HG03432 (cell line): ENCODE measurements at regions not wholly inside any gene's neighbourhood (a gene's known extent, or its start where the extent isn't known, plus 50 kb on each side); places are given as distances from the start of the nearest gene placed in this dataset.

Experiments
- ATAC-seq: cut with Tn5 transposase; IDR thresholded peaks from one replicate; pipeline ENCODE4 v1.9.1; 2021; ENCODE audit warnings: mild to moderate bottlenecking, moderate library complexity; ENCODE audit not compliant: unreplicated experiment

- no peak for ATAC-seq
These were observed 224.2 kb downstream of the RBM43 start for GRCh38 chr2:151037434-151037833.

- ATAC-seq = no peak
These were observed 228.1 kb downstream of the RBM43 start for GRCh38 chr2:151033271-151034248.

- no peak for ATAC-seq
These were observed 228.9 kb downstream of the RBM43 start for GRCh38 chr2:151032741-151033191.

GRCh38 chr2:151030663-151031230 is 230.9 kb downstream of the RBM43 start:
- no peak for ATAC-seq

GRCh38 chr2:151029406-151030157 is 232.1 kb downstream of the RBM43 start:
- ATAC-seq = peak; percentile 71

- no peak for ATAC-seq
These were observed 232.9 kb downstream of the RBM43 start for GRCh38 chr2:151028691-151029176.

- ATAC-seq = no peak
These were observed 234.5 kb downstream of the RBM43 start for GRCh38 chr2:151027151-151027550.

- ATAC-seq = no peak
These were observed 235.8 kb downstream of the RBM43 start for GRCh38 chr2:151025816-151026215.

GRCh38 chr2:151024696-151025251 is 236.9 kb downstream of the RBM43 start:
- ATAC-seq = no peak

- ATAC-seq = no peak
These were observed 239.8 kb downstream of the RBM43 start for GRCh38 chr2:151021747-151022452.

- ATAC-seq = peak; percentile 86
These were observed 241.3 kb downstream of the RBM43 start for GRCh38 chr2:151020411-151020810.

GRCh38 chr2:151009437-151010175 is 252.1 kb downstream of the RBM43 start:
- ATAC-seq = no peak

- no peak for ATAC-seq
These were observed 254.3 kb downstream of the RBM43 start for GRCh38 chr2:151007365-151007764.

- no peak for ATAC-seq
These were observed 258.6 kb downstream of the RBM43 start for GRCh38 chr2:151002959-151003600.

GRCh38 chr2:150997702-150998440 is 263.8 kb downstream of the RBM43 start:
- no peak for ATAC-seq

GRCh38 chr2:150997066-150997465 is 264.6 kb downstream of the RBM43 start:
- ATAC-seq = no peak

- ATAC-seq = no peak
These were observed 267.6 kb downstream of the RBM43 start for GRCh38 chr2:150994076-150994475.

- ATAC-seq = no peak
These were observed 271.7 kb downstream of the RBM43 start for GRCh38 chr2:150989969-150990368.
